Activated T-cell treated with anti-CD3 and anti-CD28 coated beads for 4 hours (primary cell): ENCODE measurements at regions not wholly inside any gene's neighbourhood (a gene's known extent, or its start where the extent isn't known, plus 50 kb on each side); places are given as distances from the start of the nearest gene placed in this dataset.

Experiments used
- DNase-seq: peaks from one replicate; pipeline ENCODE4 v3.0.0-alpha.2; 2020

DNA sequence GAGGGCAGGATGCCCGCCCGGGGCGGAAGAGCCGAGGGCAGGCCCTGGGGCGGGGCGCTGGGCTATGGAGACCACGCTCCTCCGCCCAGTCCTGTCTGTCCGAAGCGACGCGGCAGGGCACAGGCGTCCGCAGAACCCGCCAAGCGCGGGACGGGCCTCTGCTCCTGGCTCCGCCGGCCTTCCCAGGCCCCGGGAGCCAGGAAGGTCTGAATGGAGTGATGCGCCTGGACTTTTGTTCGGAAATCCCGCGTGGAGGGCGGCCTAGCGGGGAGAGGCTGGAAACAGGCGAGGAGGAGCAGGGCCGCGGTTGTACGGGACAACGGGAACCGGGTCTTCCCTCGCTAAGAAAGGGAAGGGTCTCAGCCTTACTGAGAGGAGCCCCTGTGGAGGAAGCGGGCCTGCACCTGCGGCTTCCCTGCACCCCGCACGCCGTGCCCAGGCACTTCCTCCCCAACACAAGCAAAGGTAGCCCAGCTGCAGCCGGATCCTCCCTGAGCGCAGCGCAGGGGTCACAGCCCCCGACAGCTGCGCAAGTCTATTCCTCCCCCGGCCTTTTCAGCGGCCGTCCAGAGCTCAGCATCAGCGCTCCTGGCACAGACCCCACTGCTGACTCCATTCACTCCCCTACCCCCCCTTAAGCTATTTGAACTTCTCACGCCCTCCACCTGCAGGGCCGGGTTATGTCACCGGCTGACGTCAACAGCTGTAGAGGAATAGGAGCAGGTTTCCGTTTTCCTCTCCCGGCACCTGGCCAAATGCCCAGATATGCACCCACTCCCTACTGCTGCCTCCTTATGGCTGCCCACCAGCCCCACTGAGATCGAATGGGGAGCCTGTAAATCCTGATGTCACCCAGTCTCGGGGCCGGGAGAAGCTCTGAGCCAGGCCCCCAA is 143.2 kb upstream of the RET start:
- DNase-seq, result peak; percentile 34

DNA sequence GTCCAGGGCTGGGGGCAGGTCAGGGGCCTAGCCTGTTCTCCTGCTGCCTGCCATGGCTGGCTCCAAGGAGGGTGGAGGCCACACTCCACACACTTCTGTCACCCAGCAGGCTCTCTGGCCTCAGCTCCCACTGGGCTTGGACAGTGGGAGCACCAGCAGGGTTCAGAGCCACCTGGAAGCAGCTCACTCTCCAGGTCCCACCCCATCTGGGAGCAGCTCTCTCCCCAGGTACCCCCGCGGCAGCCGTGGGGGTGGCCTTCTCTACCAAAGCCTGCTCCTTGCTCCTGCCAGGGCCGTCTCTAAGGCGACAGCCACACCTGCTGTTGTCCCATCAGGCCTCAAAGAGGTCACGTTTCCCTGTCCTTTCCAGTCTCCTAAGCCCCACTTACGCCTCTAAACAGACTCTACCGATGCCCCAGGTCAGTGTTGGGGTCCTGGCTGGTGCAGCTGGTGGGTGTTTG is 142.5 kb upstream of the RET start:
- DNase-seq, result no peak

DNA sequence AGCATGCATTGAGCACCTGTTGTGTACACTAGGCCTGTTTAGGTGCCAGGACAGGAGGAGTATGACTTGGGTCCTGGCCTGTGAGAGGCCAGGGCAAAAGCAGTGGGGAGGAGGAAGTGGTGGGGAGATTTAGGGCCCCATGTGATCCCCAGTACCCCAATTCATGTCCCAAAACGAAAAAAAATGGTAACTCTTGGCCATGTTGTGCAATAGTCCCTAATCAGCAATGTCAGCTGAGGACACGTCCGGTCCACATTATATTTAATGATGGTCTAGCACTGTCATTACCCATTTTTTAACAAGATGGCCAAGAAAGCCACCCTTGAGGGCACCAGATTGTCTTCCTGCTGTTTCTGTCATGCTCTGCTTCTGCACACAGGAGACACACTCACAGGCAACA is 142.0 kb upstream of the RET start:
- DNase-seq, result no peak

DNA sequence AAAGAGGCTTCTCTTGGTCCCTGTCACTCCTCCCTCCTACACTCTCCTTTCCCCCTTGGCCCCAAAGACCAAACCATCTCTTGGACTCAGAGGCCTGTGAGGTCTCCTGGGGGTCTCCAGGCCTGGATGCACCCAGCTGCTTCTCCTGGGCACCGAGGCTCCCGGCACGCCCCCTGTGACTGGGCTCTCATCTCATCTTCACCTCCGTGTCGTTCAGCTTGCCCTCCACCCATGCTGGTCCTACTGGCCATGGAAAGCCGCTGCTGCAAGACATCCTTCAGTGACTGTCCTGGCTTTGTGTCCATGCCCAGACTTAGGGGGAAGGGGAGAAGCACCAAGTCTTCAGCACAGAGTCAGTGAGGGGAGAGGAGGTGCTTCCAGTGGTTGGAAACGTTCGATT is 141.4 kb upstream of the RET start:
- no peak for DNase-seq

DNA sequence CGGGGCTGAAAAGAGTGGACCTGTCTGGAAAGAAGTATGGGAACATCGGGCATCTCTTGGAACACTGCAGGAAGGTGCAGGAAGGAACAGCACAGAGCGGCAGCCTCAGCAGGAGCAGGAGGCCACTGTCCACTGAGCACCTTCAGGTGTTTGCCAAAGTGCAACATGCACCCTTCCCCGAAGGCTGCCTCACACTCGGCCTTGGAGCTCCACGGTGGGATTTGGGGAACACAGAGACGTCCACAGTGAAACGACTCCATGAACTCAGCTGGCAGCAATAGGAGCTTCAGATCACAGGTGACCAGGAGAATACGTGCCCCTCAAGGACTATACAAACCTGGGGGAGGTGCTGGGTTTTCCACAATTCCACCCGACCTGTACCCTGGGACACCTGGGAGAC is 140.3 kb upstream of the RET start:
- DNase-seq, result no peak

DNA sequence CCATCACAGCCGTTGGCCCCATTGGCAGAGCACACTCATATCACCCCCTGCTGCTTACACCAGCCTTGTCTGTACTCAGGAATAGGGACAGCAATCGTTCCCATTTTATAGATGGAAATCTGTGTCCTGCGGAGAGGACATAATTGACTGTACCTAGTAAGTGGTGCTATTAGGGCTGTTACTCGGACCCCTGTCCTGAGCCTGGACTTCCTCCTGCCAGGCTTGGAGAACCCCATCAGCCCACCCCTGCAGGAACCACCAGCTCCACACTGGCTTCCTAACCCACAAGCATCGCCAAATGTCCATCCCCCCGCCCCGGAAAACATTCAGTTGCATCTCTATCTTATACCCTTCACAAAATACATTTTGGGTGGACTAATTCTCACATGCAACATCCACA is 139.8 kb upstream of the RET start:
- DNase-seq, result no peak

DNA sequence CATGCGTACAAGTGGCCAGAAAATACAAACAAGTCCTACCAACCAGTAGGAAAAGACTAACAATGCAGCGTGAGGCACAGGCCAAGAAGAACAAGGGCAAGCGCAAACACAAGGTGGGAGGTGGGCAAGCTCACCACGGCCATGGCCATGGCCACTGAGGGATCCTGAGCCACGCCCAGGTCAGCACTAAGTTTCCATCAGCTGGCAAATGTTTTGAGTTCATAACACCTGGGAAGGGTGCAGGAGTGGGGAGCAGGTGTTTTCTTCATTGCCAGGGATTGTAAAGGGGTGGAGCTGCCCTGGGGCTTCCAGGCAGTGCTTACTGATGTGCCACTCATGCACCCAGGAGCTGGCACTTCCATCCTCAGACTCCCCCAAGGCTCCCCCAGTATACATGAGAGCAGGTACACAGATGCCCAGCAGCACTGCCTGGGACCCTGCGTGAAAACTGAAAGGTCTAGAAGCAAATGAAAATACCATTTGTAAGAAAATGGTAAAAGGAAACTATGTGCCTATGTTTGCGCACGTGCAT is 139.2 kb upstream of the RET start:
- DNase-seq, result no peak

DNA sequence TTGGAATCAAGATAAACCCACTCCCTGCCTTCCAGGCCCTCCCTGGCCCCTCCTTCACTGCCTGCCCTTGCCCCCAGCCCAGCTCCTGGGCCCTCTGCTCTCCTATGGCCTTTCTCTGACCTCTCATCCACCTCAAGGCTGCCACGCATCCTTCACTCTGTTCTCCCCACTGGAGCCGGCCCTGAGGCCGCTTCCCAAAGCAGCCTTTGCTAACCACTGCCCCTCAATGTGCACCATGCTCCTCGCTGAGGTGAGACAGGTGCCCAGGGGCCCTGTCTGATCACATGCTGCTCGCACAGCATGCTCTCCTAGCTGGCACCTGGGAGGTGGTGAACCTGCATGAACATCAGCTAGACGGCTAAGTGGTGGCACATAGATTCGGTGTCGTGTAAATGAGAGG is 138.5 kb upstream of the RET start:
- no peak for DNase-seq

DNA sequence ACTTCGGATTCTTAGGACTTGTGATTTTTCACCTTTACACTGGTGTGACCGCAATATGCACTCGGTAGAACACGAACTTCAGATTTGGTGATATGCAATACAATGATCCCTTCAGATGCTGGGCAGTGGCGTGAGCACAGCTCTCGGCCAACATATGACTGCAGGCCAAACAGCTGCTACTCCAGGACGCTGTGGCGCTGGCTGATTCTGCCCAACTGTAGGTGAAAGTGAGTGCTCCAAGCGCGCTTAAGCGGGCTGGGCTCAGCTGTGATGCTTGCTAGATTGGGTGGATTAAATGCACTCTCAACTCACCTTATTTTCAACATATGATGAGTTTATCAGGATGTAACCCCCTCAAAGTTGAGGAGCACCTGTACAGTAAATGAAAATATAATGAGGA is 137.6 kb upstream of the RET start:
- no peak for DNase-seq

DNA sequence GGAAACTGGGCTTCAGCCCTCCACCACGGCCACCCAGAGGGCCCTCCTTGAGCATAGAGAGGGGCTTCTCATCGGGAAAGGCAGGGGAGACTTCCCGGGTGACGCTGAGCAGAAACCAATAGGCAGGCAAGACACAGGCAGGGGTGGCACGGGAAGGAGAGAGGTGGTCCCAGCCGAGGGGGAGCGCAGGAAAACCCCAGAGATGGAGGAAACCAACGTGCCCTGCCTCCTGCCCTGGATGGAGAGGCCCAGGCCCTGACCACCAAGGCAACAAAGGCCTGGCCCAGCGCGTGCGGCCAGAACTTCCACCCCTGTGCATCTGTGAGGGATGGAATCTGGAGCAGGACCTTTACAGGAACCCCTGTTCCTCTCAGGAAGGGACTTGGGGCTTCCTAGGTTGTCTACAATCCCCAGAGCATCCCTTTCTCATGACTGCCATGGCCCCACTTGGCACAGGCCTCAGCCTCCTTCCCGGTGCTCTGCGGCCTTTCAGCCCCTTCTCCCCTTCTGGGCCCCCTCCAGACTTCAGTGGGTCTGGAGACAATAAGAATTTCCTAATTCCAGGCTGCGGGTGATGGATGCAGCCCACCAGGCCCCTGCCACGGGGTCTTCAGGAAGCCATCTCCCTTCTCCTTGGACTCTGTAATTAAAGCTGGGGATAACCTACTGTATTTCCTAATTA is 137.0 kb upstream of the RET start:
- DNase-seq, result no peak

DNA sequence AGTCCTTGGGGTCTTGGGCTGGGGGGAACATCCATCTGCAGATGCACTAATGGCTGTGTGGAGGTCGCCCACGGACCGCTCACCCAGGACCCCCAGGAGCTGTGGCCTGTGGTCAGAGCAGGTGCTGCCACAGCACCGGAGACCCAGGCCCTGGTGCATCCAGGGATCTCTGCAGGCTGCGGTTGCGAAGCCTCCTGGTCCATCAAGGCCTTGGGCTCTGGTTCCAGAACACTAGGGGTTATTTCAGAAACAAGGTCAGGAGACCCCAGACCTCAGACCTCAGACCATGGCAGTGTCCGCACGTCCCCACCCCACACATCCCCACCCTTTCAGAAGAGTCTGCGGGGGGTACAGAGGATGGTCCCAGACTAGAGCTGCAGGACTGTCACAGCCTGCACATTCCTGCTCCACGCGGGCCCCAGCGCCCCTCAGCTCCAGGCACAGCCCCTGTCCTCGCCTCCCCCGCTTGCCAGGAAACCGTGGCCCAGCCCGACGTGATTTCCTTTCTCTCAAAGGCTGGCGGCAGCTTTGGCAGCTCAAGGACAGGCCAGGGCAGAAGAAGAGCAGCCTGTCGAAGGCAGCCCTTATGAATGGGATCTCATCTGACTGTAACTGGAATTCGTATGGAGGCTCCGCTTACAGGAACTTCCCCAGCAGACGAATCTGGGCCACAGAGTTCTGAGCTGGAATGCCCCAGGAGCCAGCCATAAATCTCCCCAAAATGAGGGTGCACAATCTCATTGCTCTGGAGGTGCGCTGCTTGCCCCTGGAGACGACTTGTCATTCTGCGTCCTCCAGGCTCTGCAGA is 136.2 kb upstream of the RET start:
- no peak for DNase-seq

DNA sequence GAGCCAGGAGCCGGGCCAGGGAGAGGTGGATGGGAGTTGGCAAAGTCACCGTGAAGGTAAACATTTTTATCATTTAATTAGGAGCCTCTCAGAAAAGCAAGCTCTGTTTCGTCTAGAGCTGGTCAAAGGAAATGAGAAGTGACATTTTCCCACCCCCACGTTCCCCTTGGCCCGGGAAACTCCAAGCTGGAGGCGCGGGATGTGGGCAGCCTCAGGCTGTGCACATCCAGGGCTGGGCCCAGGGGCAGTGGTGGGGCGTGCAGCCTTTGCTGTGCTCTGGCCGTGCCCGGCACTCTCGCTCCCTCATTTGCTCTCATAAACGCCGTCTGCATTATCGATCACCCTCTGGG is 135.6 kb upstream of the RET start:
- no peak for DNase-seq

DNA sequence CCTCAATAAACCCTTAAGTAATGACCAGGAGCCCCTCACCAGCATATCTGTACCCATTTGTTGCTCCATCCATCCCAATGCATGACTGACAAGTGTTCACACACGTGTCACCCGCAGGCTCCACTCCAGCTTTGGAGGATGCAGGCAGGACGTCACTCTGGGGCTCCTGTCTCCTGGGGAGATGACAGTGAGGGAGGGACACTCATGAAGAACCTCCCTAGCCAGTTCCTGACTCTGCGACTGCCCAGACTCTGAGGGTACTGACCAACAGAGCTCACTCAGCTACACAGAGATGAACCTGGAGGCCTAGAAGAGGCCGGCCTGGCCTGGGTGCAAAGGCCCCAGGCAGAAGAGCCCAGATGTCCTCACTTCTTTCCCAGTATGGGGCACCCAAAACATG is 135.1 kb upstream of the RET start:
- no peak for DNase-seq

DNA sequence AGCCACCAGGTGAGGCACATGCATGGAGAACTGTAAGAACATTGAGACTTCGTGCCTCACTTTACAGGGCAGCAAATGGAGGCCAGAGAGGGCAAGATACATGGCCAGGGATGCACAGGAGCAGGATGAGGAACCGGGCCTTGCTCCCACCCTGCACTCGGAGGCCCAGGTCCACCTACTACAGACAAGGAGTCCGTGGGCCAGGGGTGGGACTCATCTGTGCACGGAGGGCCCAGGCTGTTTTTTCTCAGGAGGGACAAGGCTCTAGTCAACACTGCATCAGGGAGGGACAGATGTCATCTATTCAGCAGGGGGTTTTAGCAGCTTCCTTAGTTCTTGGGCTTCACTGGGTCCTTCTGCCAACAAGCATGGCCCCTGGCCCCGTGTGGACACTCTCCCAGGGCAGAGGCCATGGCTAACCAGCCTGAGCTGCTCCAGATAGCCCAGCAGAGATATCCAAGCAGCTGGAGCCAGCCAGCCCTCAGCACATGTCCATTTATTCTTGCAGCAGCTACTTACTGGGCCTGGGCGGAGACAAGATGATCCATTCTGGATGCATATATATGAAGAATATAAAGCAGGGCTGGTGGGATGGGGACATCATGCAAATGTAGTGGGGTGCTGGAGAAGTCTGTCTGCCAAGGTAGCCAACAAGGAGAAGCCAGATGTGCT is 134.5 kb upstream of the RET start:
- no peak for DNase-seq

DNA sequence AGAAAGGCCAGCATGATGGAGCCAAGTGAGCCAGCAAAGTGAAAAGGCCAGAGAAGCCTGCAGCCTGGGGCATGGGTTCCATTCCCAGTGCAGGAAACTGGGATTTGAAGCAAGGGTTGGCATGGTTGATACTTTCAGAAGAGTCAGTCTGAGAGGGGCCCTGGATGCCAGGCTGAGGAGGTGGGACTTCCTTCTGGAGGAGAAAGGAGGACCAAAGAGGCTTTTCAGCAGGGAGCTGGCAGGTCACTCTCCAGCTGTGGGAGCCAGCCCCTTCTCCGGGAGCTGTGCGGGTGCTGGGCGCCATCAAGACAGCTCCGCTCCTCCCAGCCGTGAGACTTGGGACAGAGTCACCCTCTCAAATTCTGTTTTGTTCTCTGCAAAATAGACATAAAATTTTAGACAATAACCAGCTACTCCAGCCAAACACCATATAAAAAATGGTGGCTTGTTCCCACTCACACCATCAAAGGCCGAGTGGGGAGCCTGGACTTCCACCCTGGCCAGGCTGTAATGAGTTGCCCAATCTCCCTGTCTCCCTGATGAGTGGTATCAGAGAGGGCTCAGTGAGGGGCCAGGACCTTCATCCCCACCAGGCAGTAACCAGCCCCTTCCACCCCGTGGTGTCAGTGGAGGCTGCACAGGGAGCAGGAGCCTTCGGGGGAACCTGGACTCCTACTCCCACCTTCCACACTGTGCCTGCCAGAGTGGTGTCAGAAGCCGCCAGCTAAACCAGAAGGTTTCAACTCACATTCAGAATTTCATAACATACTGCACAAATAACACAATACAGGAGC is 133.6 kb upstream of the RET start:
- DNase-seq, result no peak

DNA sequence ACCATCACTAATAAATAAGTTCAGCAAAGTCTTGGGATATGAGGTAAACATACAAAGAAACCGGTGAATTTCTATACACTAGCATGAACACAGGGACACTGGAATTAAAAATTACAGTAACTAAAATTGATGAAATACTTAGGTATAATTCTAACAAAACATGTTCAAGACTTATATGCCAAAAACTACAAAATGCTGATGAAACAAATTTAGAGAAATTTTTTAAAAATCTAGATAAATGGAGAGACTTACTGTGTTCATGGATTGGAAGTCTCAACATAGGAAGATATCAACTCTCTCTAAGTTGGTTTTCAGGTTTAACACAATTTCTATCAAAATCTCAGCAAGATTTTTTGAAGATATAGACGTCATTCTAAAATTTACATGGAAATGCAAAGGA is 128.8 kb upstream of the RET start:
- no peak for DNase-seq

DNA sequence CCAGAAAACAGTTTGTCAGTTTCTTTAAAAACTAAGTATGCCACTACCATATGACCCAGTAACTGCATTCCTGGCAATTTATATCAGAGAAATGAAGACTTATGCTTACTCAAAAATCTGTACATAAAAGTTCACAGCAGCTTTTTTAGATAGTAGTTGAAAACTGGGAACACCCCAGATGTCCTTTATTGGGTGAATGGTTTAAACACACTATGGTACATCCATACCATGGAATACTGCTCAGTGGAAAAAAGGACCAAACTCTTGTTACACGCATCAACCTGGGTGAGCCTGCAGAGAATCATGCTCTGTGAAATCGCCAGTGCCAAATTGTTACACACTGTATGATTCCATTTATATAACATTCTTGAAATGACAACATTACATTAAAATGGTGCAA is 127.6 kb upstream of the RET start:
- no peak for DNase-seq

DNA sequence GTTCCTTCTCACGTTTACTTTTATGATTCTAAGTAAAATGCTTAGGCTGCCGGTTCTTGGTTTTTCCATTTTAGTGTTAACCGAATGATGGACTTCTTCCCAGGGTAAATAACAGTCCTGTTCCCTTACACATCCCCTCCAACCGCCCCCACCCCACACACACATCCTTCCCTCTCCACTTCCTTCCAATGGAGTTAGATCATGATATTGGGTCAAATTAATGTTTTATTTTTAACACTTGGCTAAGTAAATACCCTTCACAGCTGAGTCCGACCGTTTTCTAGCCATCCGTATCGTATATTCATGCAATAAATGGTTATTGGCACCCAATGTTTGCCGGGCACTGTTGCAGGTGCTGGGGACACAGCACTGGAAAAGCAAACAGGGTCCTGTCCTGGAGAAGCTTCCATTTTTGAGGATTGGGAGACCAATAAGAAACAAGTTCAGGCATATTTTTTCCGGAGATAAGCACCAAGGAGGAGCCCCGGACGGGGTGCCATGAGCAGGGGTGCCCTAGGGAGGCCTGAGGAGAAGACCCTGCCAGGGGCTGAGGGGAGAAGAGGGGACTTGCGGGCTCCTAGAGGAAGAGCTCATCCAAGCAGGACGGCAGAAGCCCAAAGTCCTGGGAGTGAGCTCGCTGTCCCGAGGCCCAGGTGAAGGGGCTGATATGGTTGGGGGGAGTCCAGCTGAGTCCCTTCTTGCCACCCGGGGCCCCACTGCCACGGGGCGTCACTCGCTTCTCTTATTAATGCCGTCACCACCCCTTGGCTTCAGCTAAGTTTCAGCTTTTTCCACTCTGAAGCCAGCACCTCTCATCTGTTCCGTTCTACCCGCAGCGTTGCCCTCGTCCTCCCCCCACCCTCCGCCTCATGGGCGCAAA is 126.0 kb upstream of the RET start:
- no peak for DNase-seq

DNA sequence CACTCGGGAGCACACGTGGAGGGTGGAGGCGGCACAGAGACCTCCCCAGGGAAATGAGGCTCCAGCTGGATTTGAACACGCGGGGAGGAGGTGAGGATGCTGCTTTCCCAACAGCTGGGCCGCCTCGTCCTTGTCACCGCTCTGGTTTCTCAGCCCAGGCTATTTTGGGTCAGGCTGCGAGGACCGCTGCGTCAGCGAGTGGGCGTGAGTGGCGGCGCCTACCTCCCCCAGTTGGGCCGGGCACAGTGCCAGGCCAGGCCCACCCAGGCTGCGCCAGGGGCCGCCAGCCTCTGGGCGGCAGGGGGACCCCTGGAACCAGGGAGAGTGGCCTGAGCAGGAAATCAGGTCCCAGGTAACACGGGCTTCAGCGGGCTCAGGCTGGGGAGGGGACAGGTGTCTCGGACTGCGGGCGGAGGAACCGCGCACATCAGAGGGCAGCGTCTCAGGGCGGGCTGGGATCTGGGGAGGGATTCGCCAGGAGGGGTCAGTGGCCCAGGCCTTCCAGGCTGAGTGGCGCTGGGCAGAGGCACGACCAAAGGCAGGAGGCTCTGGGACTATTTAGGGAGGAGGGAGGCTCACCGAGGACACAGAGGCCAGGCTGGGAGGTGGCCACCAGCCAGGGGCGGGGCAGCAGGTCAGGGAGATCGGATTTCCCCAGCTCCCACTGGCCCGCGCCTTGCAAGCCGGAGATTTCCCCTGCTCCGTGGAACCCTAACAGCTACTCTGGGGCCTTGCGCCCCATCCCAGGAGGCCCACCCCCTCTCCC is 125.2 kb upstream of the RET start:
- DNase-seq, result no peak

DNA sequence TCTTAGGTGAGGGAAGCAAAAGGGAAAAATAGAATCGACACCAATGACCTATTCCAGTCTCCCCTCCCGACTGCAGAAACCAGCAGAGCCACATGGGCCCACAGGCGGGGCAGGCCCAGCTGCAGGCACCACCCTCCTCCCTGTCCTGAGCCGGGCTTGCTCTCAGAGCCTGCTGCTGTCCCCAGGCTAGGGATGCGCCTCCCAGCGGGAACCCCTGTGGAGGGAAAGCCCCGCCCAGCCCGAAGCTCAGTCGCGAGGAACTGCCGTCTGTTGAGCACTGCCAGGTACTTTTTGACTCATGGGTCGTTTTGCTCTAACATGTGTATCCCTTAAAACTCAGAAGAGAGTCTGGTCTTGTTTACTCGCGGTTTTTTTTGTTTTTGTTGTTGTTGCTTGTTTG is 124.5 kb upstream of the RET start:
- DNase-seq, result no peak
